Stimulated activated CD4-positive, alpha-beta T cell treated with anti-CD3 and anti-CD28 coated beads, TNF-alpha, amount 100 ng/mL, for 24 hours (primary cell): ENCODE measurements at regions not wholly inside any gene's neighbourhood (a gene's known extent, or its start where the extent isn't known, plus 50 kb on each side); places are given as distances from the start of the nearest gene placed in this dataset.

Experiments used
- DNase-seq, 3 experiments: peaks; one replicate each; pipeline ENCODE4 v3.0.0-alpha.2; 2020; ENCODE audit warnings: low read depth in 3 of 3

GRCh38 chr5:2297991-2298390, 415.3 kb upstream of the IRX4 start:
- no peak for DNase-seq

- DNase-seq, result no peak
These were observed 412.8 kb upstream of the IRX4 start for GRCh38 chr5:2295476-2295875.

GRCh38 chr5:2293906-2294305, 411.2 kb upstream of the IRX4 start:
- DNase-seq, result no peak

GRCh38 chr5:2291146-2291840, 408.6 kb upstream of the IRX4 start:
- DNase-seq, result no peak

GRCh38 chr5:2289380-2289779, 406.7 kb upstream of the IRX4 start:
- DNase-seq, result no peak

- no peak for DNase-seq
These were observed 406.2 kb upstream of the IRX4 start for GRCh38 chr5:2288968-2289367.

- no peak for DNase-seq
These were observed 405.7 kb upstream of the IRX4 start for GRCh38 chr5:2288466-2288865.

- DNase-seq, result no peak
These were observed 403.5 kb upstream of the IRX4 start for GRCh38 chr5:2286250-2286649.

GRCh38 chr5:2284678-2285077, 402.0 kb upstream of the IRX4 start:
- no peak for DNase-seq

- DNase-seq, result no peak
These were observed 400.8 kb upstream of the IRX4 start for GRCh38 chr5:2283481-2284045.

- DNase-seq, result no peak
These were observed 400.2 kb upstream of the IRX4 start for GRCh38 chr5:2282893-2283292.

- DNase-seq, result no peak
These were observed 399.4 kb upstream of the IRX4 start for GRCh38 chr5:2282034-2282690.

- no peak for DNase-seq
These were observed 398.7 kb upstream of the IRX4 start for GRCh38 chr5:2281446-2281845.

- DNase-seq, result no peak
These were observed 397.6 kb upstream of the IRX4 start for GRCh38 chr5:2280318-2280717.

- no peak for DNase-seq
These were observed 396.2 kb upstream of the IRX4 start for GRCh38 chr5:2278825-2279456.

- DNase-seq, result no peak
These were observed 395.2 kb upstream of the IRX4 start for GRCh38 chr5:2277886-2278285.

GRCh38 chr5:2276101-2276500, 393.4 kb upstream of the IRX4 start:
- no peak for DNase-seq

GRCh38 chr5:2272755-2273154, 390.0 kb upstream of the IRX4 start:
- no peak for DNase-seq

GRCh38 chr5:2272039-2272438, 389.3 kb upstream of the IRX4 start:
- DNase-seq, result no peak

- DNase-seq, result no peak
These were observed 388.6 kb upstream of the IRX4 start for GRCh38 chr5:2271316-2271715.

GRCh38 chr5:2270467-2270866, 387.7 kb upstream of the IRX4 start:
- no peak for DNase-seq

- no peak for DNase-seq
These were observed 386.9 kb upstream of the IRX4 start for GRCh38 chr5:2269656-2270055.

- no peak for DNase-seq
These were observed 385.3 kb upstream of the IRX4 start for GRCh38 chr5:2267991-2268390.
